Thyroid gland (tissue), 4 donors: ENCODE measurements at regions not wholly inside any gene's neighbourhood (a gene's known extent, or its start where the extent isn't known, plus 50 kb on each side); places are given as distances from the start of the nearest gene placed in this dataset.

Experiments used
- DNase-seq, 2 donors: peaks; one replicate each; pipeline ENCODE4 v3.0.0-alpha.2; 2019
- H3K27ac ChIP-seq, 3 donors: fragments of 200-600 bp; sonication (generic); 1 replicate in 2 of 3; 2 replicates in 1 of 3; pipeline ENCODE4 v1.5.1; 2016 to 2019; ENCODE audit warnings: mild to moderate bottlenecking in 1 of 3, moderate library complexity in 1 of 3
- H3K27me3 ChIP-seq: fragments of 200-600 bp; sonication (generic); one replicate; pipeline ENCODE4 v1.5.1; 2019
- H3K36me3 ChIP-seq, 2 donors: fragments of 200-600 bp; sonication (generic); one replicate each; pipeline ENCODE4 v1.5.1; 2016 to 2019
- H3K4me1 ChIP-seq, 2 donors: fragments of 200-600 bp; sonication (generic); one replicate each; pipeline ENCODE4 v1.5.1; 2017 to 2019
- H3K4me3 ChIP-seq, 3 donors: fragments of 200-600 bp; sonication (generic); replicated peaks in 1 of 3; 1 replicate in 2 of 3; 2 replicates in 1 of 3; pipeline ENCODE4 v1.5.1; 2016; ENCODE audit warnings: mild to moderate bottlenecking in 1 of 3
- H3K9me3 ChIP-seq: fragments of 200-600 bp; sonication (generic); one replicate; pipeline ENCODE4 v1.5.1; 2017
- CTCF ChIP-seq, 6 experiments: fragments of 200-600 bp in 3 of 6; fragments of 450-650 bp in 3 of 6; sonication (generic) in 3 of 6; IDR thresholded peaks; one replicate each; pipeline ENCODE4 v1.5.1; 2016 to 2019; ENCODE audit warnings: antibody characterized with exemption in 6 of 6, mild to moderate bottlenecking in 2 of 6, inconsistent platforms in 1 of 6, moderate library complexity in 1 of 6
- POLR2A ChIP-seq, 2 donors: fragments of 450-650 bp; IDR thresholded peaks; one replicate each; pipeline ENCODE4 v1.6.1; 2017; ENCODE audit warnings: antibody characterized with exemption in 2 of 2, mild to moderate bottlenecking in 2 of 2, moderate library complexity in 1 of 2
- WGBS, 2 donors: methylation state at CpG; one replicate each; pipeline ENCODE4 v1.1.5; 2017; 5-methylcytosine and 5-hydroxymethylcytosine counted together
- intact Hi-C: fragments of 100-400 bp; cut with DNase I; formaldehyde crosslinking; loops from one replicate; pipeline ENCODE4 v1.15.1; 2023

GRCh38 chr3:25967385-25967784 is 177.5 kb downstream of the OXSM start:
- Histone ChIP-seq H3K27me3 (no peaks in the 10 kb centered on the region), H3K36me3 (no peaks in the 10 kb centered on the region), H3K9me3 (no peaks in the 10 kb centered on the region), H3K4me1 (no peaks in the 10 kb centered on the region), H3K4me3 (no peak overlapping the region), H3K27ac (no peak overlapping the region)
- no peak for DNase-seq
- TF ChIP-seq POLR2A (IDR thresholded peaks at IDR 0.05) = no peak
- TF ChIP-seq CTCF (IDR thresholded peaks at IDR 0.05) = no peak
- intact Hi-C loops = no loop called here
- WGBS, 2 donors = 91% methylated on average over 5 of the region's 5 CpGs

GRCh38 chr3:25971736-25972135 is 181.8 kb downstream of the OXSM start:
- 81 to 85% methylated on average over 2 of the region's 2 CpGs for WGBS, 2 donors
- no peaks in the 10 kb centered on the region for H3K36me3 ChIP-seq
- no peak for DNase-seq
- H3K9me3 ChIP-seq = no peaks in the 10 kb centered on the region
- no peak overlapping the region for H3K4me3 ChIP-seq
- H3K4me1 ChIP-seq = no peaks in the 10 kb centered on the region
- intact Hi-C loops = no loop called here
- TF ChIP-seq CTCF (IDR thresholded peaks at IDR 0.05) (no peak), POLR2A (IDR thresholded peaks at IDR 0.05) (no peak)
- no peak overlapping the region for H3K27ac ChIP-seq
- no peaks in the 10 kb centered on the region for H3K27me3 ChIP-seq

- Histone ChIP-seq H3K36me3 (no peaks in the 10 kb centered on the region), H3K27ac (no peak overlapping the region), H3K4me1 (no peaks in the 10 kb centered on the region), H3K9me3 (no peaks in the 10 kb centered on the region), H3K27me3 (no peaks in the 10 kb centered on the region), H3K4me3 (no peak overlapping the region)
- TF ChIP-seq CTCF (IDR thresholded peaks at IDR 0.05) (no peak), POLR2A (IDR thresholded peaks at IDR 0.05) (no peak)
- intact Hi-C loops = no loop called here
- 48 to 60% methylated on average over 1 of the region's 1 CpG for WGBS, 2 donors
- no peak for DNase-seq
Observed at GRCh38 chr3:25973122-25973521, 183.2 kb downstream of the OXSM start.

- no peaks in the 10 kb centered on the region for H3K36me3 ChIP-seq
- TF ChIP-seq POLR2A (IDR thresholded peaks at IDR 0.05) = no peak
- TF ChIP-seq CTCF (IDR thresholded peaks at IDR 0.05) = no peak
- H3K27me3 ChIP-seq = no peaks in the 10 kb centered on the region
- DNase-seq = no peak
- H3K27ac ChIP-seq = no peak overlapping the region
- no peak overlapping the region for H3K4me3 ChIP-seq
- 38 to 56% methylated on average over 1 of the region's 1 CpG for WGBS, 2 donors
- H3K4me1 ChIP-seq = no peaks in the 10 kb centered on the region
- intact Hi-C loops = no loop called here
- H3K9me3 ChIP-seq = no peaks in the 10 kb centered on the region
Observed at GRCh38 chr3:25982756-25983155, 192.9 kb downstream of the OXSM start.

- Histone ChIP-seq H3K4me3 (no peak overlapping the region), H3K4me1 (no peaks in the 10 kb centered on the region), H3K36me3 (no peaks in the 10 kb centered on the region), H3K27me3 (no peaks in the 10 kb centered on the region), H3K27ac (no peak overlapping the region), H3K9me3 (no peaks in the 10 kb centered on the region)
- intact Hi-C loops = no loop called here
- no peak for DNase-seq
- 95 to 97% methylated on average over 1 of the region's 1 CpG for WGBS, 2 donors
- no peak for TF ChIP-seq POLR2A (IDR thresholded peaks at IDR 0.05)
- TF ChIP-seq CTCF (IDR thresholded peaks at IDR 0.05) = no peak
Observed at GRCh38 chr3:25985621-25986020, 195.7 kb downstream of the OXSM start.
